OCI-LY3 (cell line): ENCODE measurements at regions not wholly inside any gene's neighbourhood (a gene's known extent, or its start where the extent isn't known, plus 50 kb on each side); places are given as distances from the start of the nearest gene placed in this dataset.

Experiments
- H2AFZ ChIP-seq: fragments of 200-600, 300-600 bp; shearing (Covaris generic); 2 replicates; pipeline ENCODE4 v1.6.0; 2014; ENCODE audit warnings: antibody characterized with exemption, low read depth, low read length
- H3K27ac ChIP-seq: fragments of 200-600, 300-600 bp; sonication (generic); 2 replicates; pipeline ENCODE4 v1.5.1; 2014; ENCODE audit warnings: mild to moderate bottlenecking, low read length, moderate library complexity, mixed read lengths
- H3K27me3 ChIP-seq: fragments of 200-600, 300-600 bp; sonication (generic); 2 replicates; pipeline ENCODE4 v1.6.1; 2014; ENCODE audit warnings: low read depth, low read length, mixed read lengths
- H3K36me3 ChIP-seq: fragments of 200-600, 300-600 bp; sonication (generic); replicated peaks from 2 replicates; pipeline ENCODE3; 2014; ENCODE audit warnings: low read depth, low read length, mixed read lengths
- H3K4me1 ChIP-seq: fragments of 300-600, 200-600 bp; sonication (generic); 2 replicates; pipeline ENCODE4 v1.6.1; 2014; ENCODE audit warnings: low read length, mixed read lengths
- H3K4me2 ChIP-seq: fragments of 200-600, 300-600 bp; sonication (generic); 2 replicates; pipeline ENCODE4 v1.6.1; 2014; ENCODE audit warnings: low read length, mixed read lengths
- H3K4me3 ChIP-seq: fragments of 300-600, 200-600 bp; sonication (generic); 2 replicates; pipeline ENCODE4 v1.5.1; 2014; ENCODE audit warnings: antibody characterized with exemption, mild to moderate bottlenecking, low read length, moderate library complexity
- H3K79me2 ChIP-seq: fragments of 300-600, 200-600 bp; shearing (Covaris generic); 2 replicates; pipeline ENCODE4 v1.6.1; 2014; ENCODE audit warnings: mild to moderate bottlenecking, low read length, mixed read lengths
- H3K9ac ChIP-seq: fragments of 300-600, 200-600 bp; shearing (Covaris generic); 2 replicates; pipeline ENCODE4 v1.6.0; 2014; ENCODE audit warnings: mild to moderate bottlenecking, low read length, moderate library complexity
- H3K9me3 ChIP-seq: fragments of 200-600, 300-600 bp; shearing (Covaris generic); 2 replicates; pipeline ENCODE4 v1.6.1; 2014; ENCODE audit warnings: low read length, mixed read lengths; ENCODE audit not compliant: insufficient read depth
- H4K20me1 ChIP-seq: fragments of 200-600, 300-600 bp; sonication (generic); 2 replicates; pipeline ENCODE4 v1.6.1; 2016; ENCODE audit warnings: low read length, mixed read lengths; ENCODE audit not compliant: insufficient read depth
- EZH2phosphoT487 ChIP-seq: fragments of 200-600 bp; shearing (Covaris generic); IDR thresholded peaks from 2 replicates; pipeline ENCODE4 v1.6.1; 2018; ENCODE audit warnings: antibody characterized with exemption, mixed run types, low read depth
- TF ChIP-seq, protein P1 (sequence below): fragments of 200-600, 300-600 bp; sonication (generic); IDR thresholded peaks from 2 replicates; pipeline ENCODE4 v1.5.1; 2014; ENCODE audit warnings: antibody characterized with exemption, low read length, low read depth

DNA sequence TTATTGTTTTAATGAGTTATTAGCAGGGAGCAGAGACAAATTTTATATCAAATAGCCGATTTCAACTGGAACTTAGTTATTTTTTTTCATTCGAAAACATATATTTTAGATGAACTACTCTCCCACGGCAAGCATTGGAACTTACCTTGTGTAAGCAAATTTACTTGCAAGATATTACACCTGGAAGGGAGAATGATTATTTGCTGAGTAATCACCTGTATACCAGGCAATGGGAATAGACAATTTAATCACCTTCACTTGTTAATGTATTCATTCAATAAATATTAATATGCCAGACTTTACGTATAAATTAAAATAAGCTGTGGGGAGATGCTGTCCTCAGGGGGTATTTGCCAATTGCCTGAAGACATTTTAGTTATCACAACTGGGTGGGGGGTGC lies 1069.9 kb upstream of the CHAC2 start:
- H4K20me1 ChIP-seq, result no peaks in the 10 kb centered on the region
- peaks cover 9% of the 10 kb centered on the region for H3K4me1 ChIP-seq
- no peaks in the 10 kb centered on the region for H3K27me3 ChIP-seq
- no peaks in the 10 kb centered on the region for H3K9me3 ChIP-seq
- H3K79me2 ChIP-seq, result no peaks in the 10 kb centered on the region
- H3K9ac ChIP-seq, result no peak overlapping the region
- no peak overlapping the region for H3K27ac ChIP-seq
- TF ChIP-seq, protein P1, sequence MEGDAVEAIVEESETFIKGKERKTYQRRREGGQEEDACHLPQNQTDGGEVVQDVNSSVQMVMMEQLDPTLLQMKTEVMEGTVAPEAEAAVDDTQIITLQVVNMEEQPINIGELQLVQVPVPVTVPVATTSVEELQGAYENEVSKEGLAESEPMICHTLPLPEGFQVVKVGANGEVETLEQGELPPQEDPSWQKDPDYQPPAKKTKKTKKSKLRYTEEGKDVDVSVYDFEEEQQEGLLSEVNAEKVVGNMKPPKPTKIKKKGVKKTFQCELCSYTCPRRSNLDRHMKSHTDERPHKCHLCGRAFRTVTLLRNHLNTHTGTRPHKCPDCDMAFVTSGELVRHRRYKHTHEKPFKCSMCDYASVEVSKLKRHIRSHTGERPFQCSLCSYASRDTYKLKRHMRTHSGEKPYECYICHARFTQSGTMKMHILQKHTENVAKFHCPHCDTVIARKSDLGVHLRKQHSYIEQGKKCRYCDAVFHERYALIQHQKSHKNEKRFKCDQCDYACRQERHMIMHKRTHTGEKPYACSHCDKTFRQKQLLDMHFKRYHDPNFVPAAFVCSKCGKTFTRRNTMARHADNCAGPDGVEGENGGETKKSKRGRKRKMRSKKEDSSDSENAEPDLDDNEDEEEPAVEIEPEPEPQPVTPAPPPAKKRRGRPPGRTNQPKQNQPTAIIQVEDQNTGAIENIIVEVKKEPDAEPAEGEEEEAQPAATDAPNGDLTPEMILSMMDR, result no peak
- no peak for TF ChIP-seq EZH2phosphoT487
- H3K36me3 ChIP-seq, result no peaks in the 10 kb centered on the region
- no peak overlapping the region for H2AFZ ChIP-seq
- H3K4me2 ChIP-seq, result no peak overlapping the region
- no peak overlapping the region for H3K4me3 ChIP-seq

DNA sequence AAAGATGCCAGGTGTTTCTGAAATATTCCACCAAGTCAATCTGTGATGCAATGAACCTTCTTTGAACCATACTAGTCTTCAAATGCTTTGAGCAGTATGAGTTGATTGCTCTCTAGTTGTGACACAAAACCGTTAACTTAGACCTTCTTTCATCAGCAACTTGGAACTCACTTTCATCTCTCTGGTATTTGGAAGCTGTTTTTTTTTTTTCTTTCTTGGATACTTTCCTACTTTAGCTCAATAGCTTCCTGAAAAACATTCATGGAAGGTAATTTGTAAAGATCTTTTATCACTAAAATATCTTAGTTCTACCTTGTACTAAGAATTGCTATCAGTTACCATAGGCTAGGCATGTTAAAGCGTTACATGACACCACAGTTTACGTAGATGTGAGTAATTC lies 1071.9 kb upstream of the CHAC2 start:
- no peak for TF ChIP-seq EZH2phosphoT487
- TF ChIP-seq, protein P1, result no peak

DNA sequence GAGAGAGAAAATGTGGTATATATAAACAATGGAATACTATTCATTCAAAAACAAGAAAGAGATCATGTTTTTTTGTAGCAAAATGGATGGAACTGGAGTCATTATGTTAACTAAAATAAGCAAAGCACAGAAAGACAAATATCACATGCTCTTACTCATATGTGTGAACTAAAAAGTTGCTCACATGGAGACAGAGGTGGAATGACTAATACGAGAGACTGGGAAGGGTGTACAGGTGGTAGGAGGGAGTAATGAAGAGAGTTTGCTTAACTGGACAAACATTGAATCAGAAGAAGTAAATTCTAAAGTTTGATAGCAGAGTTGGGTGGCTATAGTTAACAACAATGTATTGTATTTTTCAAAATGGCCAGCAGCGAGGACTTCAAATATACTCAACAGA lies 1080.7 kb upstream of the CHAC2 start:
- Histone ChIP-seq H3K9me3 (peaks cover 9% of the 10 kb centered on the region; the same call in 1 of the 2 replicates), H3K4me2 (no peak overlapping the region), H2AFZ (no peak overlapping the region), H3K36me3 (peaks cover 3% of the 10 kb centered on the region), H3K27me3 (no peaks in the 10 kb centered on the region), H3K27ac (no peak overlapping the region), H3K4me3 (no peak overlapping the region), H3K4me1 (no peaks in the 10 kb centered on the region), H3K9ac (no peak overlapping the region), H4K20me1 (no peaks in the 10 kb centered on the region), H3K79me2 (no peaks in the 10 kb centered on the region)
- TF ChIP-seq, protein P1, result no peak
- no peak for TF ChIP-seq EZH2phosphoT487

More for the DNA sequence above, 1071.9 kb upstream of the CHAC2 start:
- Histone ChIP-seq H3K27ac (no peak overlapping the region), H3K4me3 (no peak overlapping the region), H3K4me2 (no peak overlapping the region), H3K27me3 (no peaks in the 10 kb centered on the region), H3K9ac (no peak overlapping the region), H3K79me2 (no peaks in the 10 kb centered on the region), H4K20me1 (no peaks in the 10 kb centered on the region), H3K9me3 (no peaks in the 10 kb centered on the region), H3K36me3 (no peaks in the 10 kb centered on the region), H3K4me1 (peaks cover 5% of the 10 kb centered on the region), H2AFZ (no peak overlapping the region)

DNA sequence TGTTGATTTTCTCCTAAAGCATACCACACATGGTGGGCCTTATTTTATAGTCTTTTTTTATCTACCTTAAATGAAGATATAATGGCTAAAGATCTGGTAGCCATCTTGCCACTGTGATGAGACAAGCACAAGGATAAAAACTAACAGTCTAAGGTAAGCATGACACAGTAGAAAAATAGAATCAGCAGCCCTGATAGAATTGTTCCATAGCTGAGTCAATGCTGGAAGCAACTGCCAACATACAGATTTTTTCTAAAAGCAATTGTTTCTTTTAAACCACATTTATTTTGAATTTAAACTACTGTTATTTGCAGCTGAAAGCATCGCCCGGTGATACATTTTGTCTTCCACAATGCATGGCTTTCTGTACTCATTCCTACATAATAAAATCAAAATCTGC lies 1091.5 kb upstream of the CHAC2 start:
- H4K20me1 ChIP-seq, result no peaks in the 10 kb centered on the region
- H3K4me3 ChIP-seq, result no peak overlapping the region

More for the DNA sequence above, 1091.5 kb upstream of the CHAC2 start:
- H3K4me1 ChIP-seq, result no peaks in the 10 kb centered on the region
- H3K27me3 ChIP-seq, result no peaks in the 10 kb centered on the region
- TF ChIP-seq, protein P1, result no peak
- TF ChIP-seq EZH2phosphoT487, result no peak
- H3K36me3 ChIP-seq, result no peaks in the 10 kb centered on the region
- H3K79me2 ChIP-seq, result no peaks in the 10 kb centered on the region
- H2AFZ ChIP-seq, result no peak overlapping the region
- no peak overlapping the region for H3K4me2 ChIP-seq
- H3K9me3 ChIP-seq, result no peaks in the 10 kb centered on the region
- no peak overlapping the region for H3K9ac ChIP-seq
- no peak overlapping the region for H3K27ac ChIP-seq
